ENCODE measurements at regions not wholly inside any gene's neighbourhood (a gene's known extent, or its start where the extent isn't known, plus 50 kb on each side); places are given as distances from the start of the nearest gene placed in this dataset.

DNA sequence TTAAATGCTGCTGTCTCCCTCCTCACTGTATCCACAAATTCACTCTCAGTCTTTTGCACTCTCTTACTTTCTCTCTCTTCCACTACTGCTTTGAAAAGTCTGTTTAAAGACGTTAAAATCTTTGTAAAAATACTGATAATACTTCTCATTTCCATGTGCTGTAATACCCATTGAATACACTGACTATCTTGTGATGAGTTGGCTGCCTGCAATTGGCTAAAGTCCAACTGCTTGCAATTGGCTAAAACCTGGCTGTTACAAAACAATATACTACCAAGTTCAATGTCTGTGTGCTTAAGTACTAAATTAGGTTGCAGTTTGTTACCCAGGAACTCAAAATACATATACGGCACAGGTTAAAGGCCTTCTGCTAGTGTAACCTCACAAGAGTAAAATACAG, 264.8 kb downstream of the THBS2 start:
- TF ChIP-seq, protein P1, sequence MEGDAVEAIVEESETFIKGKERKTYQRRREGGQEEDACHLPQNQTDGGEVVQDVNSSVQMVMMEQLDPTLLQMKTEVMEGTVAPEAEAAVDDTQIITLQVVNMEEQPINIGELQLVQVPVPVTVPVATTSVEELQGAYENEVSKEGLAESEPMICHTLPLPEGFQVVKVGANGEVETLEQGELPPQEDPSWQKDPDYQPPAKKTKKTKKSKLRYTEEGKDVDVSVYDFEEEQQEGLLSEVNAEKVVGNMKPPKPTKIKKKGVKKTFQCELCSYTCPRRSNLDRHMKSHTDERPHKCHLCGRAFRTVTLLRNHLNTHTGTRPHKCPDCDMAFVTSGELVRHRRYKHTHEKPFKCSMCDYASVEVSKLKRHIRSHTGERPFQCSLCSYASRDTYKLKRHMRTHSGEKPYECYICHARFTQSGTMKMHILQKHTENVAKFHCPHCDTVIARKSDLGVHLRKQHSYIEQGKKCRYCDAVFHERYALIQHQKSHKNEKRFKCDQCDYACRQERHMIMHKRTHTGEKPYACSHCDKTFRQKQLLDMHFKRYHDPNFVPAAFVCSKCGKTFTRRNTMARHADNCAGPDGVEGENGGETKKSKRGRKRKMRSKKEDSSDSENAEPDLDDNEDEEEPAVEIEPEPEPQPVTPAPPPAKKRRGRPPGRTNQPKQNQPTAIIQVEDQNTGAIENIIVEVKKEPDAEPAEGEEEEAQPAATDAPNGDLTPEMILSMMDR (IDR thresholded peaks at IDR 0.05; ENCODE audit: extremely low read depth, insufficient read depth, missing control alignments) = no peak
- DNase-seq (ENCODE audit: low spot score) = no peak
- in situ Hi-C loops (cut with MboI; ENCODE audit: low pct_unique_long_range_greater_than_20kb, low sequenced_read_pairs, unreplicated experiment) = no loop called here

DNA sequence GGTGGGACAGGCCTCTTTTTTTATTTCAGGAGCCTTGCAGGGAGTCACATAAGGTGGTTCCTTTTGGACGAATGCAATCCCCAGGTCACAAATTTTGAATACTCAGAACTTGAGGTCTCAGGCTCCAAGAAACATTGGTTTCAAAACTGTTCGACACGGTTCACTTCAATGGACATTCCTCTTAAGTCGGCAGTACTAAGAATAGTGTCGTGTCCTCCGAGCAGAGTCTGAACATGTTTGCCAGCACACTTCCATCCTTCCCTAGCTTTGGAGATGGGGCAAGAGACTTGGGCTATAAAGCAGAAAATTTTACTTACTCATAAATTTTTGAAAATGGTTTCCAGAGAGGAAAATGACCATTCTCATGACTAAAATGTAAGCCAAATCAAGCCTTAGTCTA, 265.4 kb downstream of the THBS2 start:
- DNase-seq (ENCODE audit: low spot score) = no peak
- in situ Hi-C loops (cut with MboI; ENCODE audit: low pct_unique_long_range_greater_than_20kb, low sequenced_read_pairs, unreplicated experiment) = no loop called here
- TF ChIP-seq, protein P1 (IDR thresholded peaks at IDR 0.05; ENCODE audit: extremely low read depth, insufficient read depth, missing control alignments) = no peak

DNA sequence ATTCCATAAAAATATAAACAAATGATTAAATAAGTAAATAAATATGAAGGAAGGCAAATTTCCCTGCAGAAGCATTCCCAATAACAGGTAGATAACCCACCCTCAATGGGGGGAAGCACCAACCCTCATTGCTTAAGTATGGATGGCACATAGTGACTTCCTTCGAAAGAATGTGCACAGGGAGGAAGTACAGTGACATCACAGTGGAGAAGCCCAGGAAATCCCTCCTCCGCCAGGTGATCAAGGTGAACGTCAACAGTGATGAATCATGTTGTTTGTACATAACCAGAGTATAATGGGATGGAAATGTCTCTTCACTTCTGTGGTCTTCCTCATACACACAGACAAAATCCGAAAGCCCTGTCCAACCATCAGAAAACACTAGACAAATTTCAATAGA, 267.9 kb downstream of the THBS2 start:
- DNase-seq (ENCODE audit: low spot score) = no peak
- TF ChIP-seq, protein P1 (IDR thresholded peaks at IDR 0.05; ENCODE audit: extremely low read depth, insufficient read depth, missing control alignments) = no peak
- in situ Hi-C loops (cut with MboI; ENCODE audit: low pct_unique_long_range_greater_than_20kb, low sequenced_read_pairs, unreplicated experiment) = no loop called here

DNA sequence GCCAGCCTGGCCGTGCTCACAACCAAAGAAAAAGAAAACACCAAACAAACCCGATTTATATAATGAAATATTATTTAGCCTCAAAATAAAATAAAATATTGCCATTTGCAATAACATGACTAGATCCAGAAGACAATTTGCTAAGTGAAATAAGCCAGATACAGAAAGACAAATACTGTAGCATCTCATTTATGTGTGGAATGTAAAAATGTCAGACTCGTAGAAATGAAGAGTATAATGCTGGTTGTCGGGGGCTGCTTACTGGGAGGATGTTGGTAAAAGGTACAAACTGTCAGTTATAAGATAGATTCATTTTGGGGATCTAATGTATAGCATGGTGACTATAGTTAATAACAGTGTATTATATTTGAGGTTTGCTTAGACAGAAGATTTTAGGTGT, 269.7 kb downstream of the THBS2 start:
- no peak for DNase-seq (ENCODE audit: low spot score)
- in situ Hi-C loops (cut with MboI; ENCODE audit: low pct_unique_long_range_greater_than_20kb, low sequenced_read_pairs, unreplicated experiment) = no loop called here
- TF ChIP-seq, protein P1 (IDR thresholded peaks at IDR 0.05; ENCODE audit: extremely low read depth, insufficient read depth, missing control alignments) = no peak

DNA sequence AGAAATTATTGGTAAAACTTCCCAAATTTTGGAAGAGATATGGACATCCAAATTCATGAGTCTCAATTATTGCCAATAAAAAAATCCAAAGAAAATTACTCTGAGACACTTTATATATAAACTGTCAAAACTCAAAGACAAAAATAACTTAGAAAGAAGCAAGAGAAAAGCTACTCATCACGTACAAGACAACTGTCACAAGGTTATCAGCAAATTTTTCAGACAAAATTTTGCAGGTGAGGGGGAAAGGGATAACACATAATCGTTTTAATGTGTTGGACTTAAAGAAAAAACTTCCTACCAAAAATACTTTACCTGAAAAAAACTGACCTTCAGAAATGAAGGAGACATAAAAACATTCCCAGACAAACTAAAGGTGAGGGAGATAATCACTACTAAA, 272.5 kb downstream of the THBS2 start:
- TF ChIP-seq, protein P1 (IDR thresholded peaks at IDR 0.05; ENCODE audit: extremely low read depth, insufficient read depth, missing control alignments) = no peak
- DNase-seq (ENCODE audit: low spot score) = no peak
- in situ Hi-C loops (cut with MboI; ENCODE audit: low pct_unique_long_range_greater_than_20kb, low sequenced_read_pairs, unreplicated experiment) = no loop called here

DNA sequence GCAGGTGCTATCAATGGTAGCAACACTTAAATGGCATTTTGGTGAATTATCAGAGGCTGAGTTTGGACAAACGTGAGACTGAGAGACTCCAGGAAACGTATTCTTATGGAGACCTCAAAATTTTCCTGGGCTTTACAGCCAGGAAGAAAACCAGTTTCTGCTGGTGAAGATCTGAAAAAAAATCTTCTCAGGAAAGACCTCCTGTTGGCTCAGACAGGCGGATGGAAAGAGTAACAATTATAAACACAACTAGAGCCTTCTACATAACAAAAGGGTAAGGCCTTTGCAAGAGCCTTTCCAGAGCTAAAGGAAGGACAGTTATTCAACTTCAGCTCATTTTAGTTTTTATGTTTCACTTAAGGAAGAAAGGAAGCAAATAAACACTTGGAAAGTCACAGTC, 274.4 kb downstream of the THBS2 start:
- in situ Hi-C loops (cut with MboI; ENCODE audit: low pct_unique_long_range_greater_than_20kb, low sequenced_read_pairs, unreplicated experiment) = no loop called here
- DNase-seq (ENCODE audit: low spot score) = no peak
- TF ChIP-seq, protein P1 (IDR thresholded peaks at IDR 0.05; ENCODE audit: extremely low read depth, insufficient read depth, missing control alignments) = no peak

DNA sequence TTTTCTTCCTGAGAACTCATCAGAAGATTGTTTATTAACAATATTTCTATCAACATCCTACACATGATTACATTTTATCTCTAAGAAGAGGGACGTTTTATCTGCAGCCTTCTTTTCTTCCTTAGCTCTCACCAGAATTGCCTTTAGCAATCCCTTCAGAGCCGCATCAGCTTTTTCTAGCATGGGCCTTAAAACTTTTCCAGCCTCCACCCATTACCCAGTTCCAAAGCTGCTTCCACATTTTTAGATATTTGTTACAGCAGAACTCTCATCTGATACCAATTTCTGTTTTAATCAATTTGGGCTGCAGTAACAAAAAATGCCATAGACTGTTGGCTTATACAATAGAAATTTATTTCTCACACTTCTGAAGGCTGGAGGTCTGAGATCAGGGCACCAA, 281.5 kb downstream of the THBS2 start:
- no peak for DNase-seq (ENCODE audit: low spot score)
- in situ Hi-C loops (cut with MboI; ENCODE audit: low pct_unique_long_range_greater_than_20kb, low sequenced_read_pairs, unreplicated experiment) = no loop called here
- TF ChIP-seq, protein P1 (IDR thresholded peaks at IDR 0.05; ENCODE audit: extremely low read depth, insufficient read depth, missing control alignments) = no peak
